ENCODE measurements at regions not wholly inside any gene's neighbourhood (a gene's known extent, or its start where the extent isn't known, plus 50 kb on each side); places are given as distances from the start of the nearest gene placed in this dataset.
"Not testable (repeated sequence)": the region's sequence is repeated elsewhere in the genome, so short reads cannot be mapped to it uniquely, and the experiment has no call there.

DNA sequence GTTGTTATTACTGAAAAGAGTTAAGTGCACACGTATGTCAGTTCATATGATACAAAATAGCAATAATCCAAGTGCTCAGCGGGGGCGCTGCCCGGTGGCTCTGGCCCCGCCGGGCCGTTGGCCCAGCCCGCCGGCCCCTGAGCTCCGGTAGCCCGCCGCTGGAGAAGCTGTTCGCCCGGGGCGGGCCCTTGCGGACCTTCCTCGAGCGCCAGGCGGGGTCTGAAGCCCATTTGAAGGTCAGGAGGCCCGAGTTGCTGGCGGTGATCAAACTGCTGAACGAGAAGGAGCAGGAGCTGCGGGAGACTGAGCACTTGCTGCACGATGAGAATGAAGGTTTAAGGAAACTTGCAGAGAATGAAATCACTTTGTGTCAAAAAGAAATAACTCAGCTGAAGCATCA is 599.0 kb downstream of the TRIML1 start:
- H3K27me3 Mint-ChIP-seq; H3K36me3 Mint-ChIP-seq (ENCODE audit: low read depth); H3K4me1 Mint-ChIP-seq (ENCODE audit: low read depth); H3K4me3 Mint-ChIP-seq; H3K27ac Mint-ChIP-seq; H3K9me3 Mint-ChIP-seq: not testable (repeated sequence)

DNA sequence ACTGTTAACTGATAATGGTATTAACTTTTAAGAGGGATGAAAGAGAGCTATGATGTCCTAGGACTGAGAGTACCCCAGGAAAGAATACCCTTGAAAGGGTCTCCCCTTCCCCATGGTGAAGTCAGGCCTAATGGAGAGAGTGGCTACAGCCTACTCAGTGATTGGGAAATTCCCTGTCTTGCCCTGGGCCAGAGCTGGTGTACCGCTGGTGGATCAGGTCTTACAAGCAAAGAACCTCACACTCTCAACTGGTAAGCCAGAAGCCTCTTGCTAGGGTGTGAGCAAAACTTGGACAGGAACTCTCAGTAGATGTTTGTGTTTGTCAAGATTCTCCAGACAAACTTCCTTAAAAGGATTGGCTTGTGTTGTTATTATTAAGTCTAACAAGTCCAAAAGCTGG is 600.9 kb downstream of the TRIML1 start:
- H3K4me1 Mint-ChIP-seq (ENCODE audit: low read depth); H3K9me3 Mint-ChIP-seq; H3K4me3 Mint-ChIP-seq; H3K27me3 Mint-ChIP-seq; H3K36me3 Mint-ChIP-seq (ENCODE audit: low read depth); H3K27ac Mint-ChIP-seq: not testable (repeated sequence)

DNA sequence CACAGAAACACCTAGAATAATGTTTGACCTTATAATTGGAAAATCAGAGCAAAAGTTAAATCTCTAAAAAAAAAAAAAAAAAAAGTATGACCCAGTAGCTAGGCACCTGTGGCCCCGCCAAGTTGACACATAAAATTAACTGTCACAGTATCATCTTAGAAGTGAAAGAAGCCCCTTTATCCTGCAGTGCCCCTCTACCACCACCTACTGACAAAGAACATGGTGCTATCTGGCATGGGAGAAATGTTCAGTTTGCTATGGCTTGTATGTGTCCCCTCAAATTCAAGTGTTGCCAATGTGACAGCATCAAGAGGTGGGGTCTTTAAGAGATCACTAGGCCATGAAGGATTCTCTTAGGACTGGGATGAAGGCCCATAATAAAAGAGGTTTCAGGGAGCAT is 601.5 kb downstream of the TRIML1 start:
- not testable (repeated sequence) for H3K9me3 Mint-ChIP-seq; H3K4me3 Mint-ChIP-seq; H3K36me3 Mint-ChIP-seq (ENCODE audit: low read depth); H3K27ac Mint-ChIP-seq; H3K27me3 Mint-ChIP-seq; H3K4me1 Mint-ChIP-seq (ENCODE audit: low read depth)

DNA sequence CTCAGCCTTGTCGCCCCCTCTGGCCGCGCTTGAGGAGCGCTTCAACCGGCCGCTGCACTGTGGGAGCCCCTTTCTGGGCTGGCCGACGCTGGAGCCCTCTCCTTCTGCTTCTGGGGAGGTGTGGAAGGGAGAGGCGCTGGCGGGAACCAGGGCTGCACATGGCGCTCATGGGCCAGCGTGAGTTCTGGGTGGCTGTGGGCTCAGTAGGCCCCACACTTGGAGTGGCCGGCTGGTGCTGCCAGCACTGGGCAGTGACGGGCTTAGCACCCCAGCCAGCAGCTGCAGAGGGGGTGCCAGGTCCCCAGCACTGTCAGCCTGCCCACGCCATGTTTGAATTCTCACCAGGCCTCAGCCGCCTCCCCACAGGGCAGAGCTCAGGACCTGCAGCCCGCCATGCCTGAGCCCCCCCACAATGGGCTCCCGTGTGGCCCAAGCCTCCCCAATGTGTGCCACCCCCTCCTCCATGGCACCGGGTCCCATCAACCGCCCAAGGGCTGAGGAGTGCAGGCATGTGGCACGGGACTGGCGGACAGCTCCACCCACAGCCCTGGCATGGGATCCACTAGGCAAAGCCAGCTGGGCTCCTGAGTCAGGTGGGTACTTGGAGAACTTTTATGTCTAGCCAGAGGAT is 615.2 kb downstream of the TRIML1 start:
- H3K4me1 Mint-ChIP-seq (ENCODE audit: low read depth), result no peaks in the 10 kb centered on the region
- no peaks in the 10 kb centered on the region for H3K27me3 Mint-ChIP-seq
- H3K4me3 Mint-ChIP-seq, result no peak overlapping the region
- no peaks in the 10 kb centered on the region for H3K36me3 Mint-ChIP-seq (ENCODE audit: low read depth)
- peaks cover 17% of the 10 kb centered on the region for H3K9me3 Mint-ChIP-seq
- H3K27ac Mint-ChIP-seq, result no peak overlapping the region

DNA sequence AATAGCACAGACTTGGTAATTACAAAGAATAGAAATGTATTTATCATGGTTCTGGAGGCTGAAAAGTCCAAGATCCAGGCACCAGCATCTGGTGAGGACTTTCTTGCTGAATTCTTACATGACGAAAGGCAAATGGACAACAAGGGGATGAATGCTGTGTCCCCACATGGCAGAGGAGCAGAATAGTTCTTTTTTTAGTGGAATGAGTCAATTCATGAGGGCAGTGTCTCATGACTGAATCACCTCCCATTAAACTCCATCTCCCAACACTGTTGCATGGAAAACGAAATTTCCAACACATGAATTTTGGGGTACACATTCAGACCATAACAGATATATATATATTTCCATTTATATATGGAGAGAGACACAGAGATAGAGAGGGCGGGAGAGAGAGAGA is 628.3 kb downstream of the TRIML1 start:
- Mint-ChIP-seq H3K4me3 (no peak overlapping the region), H3K9me3 (peaks cover 18% of the 10 kb centered on the region), H3K27ac (no peak overlapping the region), H3K27me3 (no peaks in the 10 kb centered on the region), H3K4me1 (ENCODE audit: low read depth) (no peaks in the 10 kb centered on the region), H3K36me3 (ENCODE audit: low read depth) (no peaks in the 10 kb centered on the region)

DNA sequence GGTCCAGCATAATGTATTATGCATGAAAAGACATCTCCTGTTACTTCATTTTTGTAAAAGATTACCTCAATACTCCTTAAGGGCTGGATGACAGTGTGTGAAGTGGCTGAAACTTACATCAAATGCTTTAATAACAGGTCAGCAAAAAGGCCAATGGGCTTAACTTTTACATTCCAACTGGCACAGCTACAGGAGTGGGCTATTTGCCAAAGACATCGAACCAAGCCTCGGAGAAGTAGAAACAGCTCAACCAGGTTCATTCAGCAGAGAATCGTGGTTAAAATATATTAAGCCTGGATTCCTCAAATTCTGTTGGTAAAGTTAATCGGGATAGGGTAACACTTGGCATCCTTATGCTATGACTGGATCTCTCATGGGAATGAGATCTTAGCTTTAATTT is 639.7 kb downstream of the TRIML1 start:
- Mint-ChIP-seq H3K4me3 (no peak overlapping the region), H3K9me3 (peaks cover 10% of the 10 kb centered on the region), H3K27ac (no peak overlapping the region), H3K27me3 (no peaks in the 10 kb centered on the region), H3K4me1 (ENCODE audit: low read depth) (no peaks in the 10 kb centered on the region), H3K36me3 (ENCODE audit: low read depth) (no peaks in the 10 kb centered on the region)

DNA sequence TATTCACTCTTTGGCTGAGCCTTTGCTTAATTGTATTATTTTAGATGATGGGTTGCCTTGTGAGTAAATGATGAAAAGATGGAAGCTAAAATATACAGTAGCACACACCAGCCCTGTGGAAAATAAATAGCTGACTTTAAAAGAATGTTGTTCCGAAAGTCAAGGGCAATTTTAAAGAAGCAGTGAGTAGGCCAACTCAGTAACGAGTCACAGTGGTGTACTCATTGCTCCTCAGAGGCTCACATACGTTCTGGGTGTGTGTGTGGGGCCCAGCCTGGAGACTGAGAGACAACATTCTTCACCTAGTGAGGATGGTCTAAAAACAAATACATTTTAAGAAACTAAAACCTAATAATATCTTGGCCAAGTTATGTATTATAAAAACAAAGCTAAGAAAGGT is 640.3 kb downstream of the TRIML1 start:
- Mint-ChIP-seq H3K27ac (no peak overlapping the region), H3K27me3 (no peaks in the 10 kb centered on the region), H3K9me3 (peaks cover 4% of the 10 kb centered on the region), H3K36me3 (ENCODE audit: low read depth) (no peaks in the 10 kb centered on the region), H3K4me3 (no peak overlapping the region), H3K4me1 (ENCODE audit: low read depth) (no peaks in the 10 kb centered on the region)

DNA sequence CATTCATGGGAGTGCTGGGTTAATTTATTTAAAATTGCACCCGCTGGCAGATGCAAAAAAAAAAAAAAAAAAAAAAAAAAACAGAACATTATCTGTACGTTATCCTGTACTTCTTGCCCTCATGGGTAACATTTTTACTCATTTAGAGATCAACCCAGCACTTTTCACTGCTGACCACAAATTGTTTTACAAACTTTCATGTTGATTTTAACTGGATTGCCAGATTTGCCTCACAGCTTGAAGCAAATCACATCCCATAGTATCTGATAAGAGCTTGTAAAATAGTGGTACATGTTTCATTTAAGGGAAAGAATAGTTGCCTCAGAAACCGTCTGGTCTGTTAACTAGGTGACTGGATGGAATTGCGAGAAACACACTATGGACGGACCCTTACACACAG is 640.8 kb downstream of the TRIML1 start:
- Mint-ChIP-seq H3K4me3 (no peak overlapping the region), H3K27ac (no peak overlapping the region), H3K4me1 (ENCODE audit: low read depth) (no peaks in the 10 kb centered on the region), H3K9me3 (no peaks in the 10 kb centered on the region), H3K27me3 (no peaks in the 10 kb centered on the region), H3K36me3 (ENCODE audit: low read depth) (no peaks in the 10 kb centered on the region)

DNA sequence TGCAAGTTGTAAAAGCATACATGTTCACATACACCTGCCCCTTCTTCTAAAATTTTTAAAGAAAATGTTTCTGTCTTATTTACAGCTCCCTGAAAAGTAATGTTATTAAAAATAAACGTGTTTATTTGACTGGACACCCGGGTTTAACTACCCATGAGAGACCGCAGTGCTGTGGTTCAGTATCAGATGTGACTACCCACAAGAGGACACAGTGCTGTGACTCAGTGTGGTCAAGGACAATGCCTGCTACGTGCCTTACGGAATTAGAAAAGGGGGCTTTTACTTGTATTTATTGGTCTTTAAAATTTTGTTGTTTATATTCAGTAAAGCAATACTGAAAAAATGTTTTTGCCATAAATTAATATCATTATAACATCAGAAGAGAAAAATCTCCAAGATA is 641.4 kb downstream of the TRIML1 start:
- H3K9me3 Mint-ChIP-seq, result no peaks in the 10 kb centered on the region
- no peaks in the 10 kb centered on the region for H3K36me3 Mint-ChIP-seq (ENCODE audit: low read depth)
- H3K4me1 Mint-ChIP-seq (ENCODE audit: low read depth), result no peaks in the 10 kb centered on the region
- no peak overlapping the region for H3K27ac Mint-ChIP-seq
- no peak overlapping the region for H3K4me3 Mint-ChIP-seq
- H3K27me3 Mint-ChIP-seq, result no peaks in the 10 kb centered on the region

DNA sequence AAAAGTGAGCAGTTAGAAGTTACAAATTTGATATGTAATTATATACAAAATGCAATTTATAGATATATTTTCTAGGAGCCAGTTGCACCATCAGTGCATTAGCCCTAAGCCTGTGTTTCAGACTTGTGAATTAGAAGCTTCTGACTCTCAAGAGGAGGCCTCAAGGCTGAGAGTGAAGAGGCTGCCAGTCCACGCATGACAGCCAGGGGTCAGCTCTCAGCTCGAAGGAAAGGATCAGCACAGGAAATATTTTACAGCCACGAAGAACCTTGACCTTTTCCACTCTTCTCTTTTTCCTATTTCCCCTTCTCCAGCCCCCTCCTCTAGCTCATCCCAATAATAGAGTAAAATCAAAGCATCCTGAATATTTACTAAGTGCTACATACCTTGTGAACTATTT is 642.4 kb downstream of the TRIML1 start:
- Mint-ChIP-seq H3K4me3 (no peak overlapping the region), H3K27me3 (no peaks in the 10 kb centered on the region), H3K36me3 (ENCODE audit: low read depth) (no peaks in the 10 kb centered on the region), H3K4me1 (ENCODE audit: low read depth) (no peaks in the 10 kb centered on the region), H3K9me3 (no peaks in the 10 kb centered on the region), H3K27ac (no peak overlapping the region)

DNA sequence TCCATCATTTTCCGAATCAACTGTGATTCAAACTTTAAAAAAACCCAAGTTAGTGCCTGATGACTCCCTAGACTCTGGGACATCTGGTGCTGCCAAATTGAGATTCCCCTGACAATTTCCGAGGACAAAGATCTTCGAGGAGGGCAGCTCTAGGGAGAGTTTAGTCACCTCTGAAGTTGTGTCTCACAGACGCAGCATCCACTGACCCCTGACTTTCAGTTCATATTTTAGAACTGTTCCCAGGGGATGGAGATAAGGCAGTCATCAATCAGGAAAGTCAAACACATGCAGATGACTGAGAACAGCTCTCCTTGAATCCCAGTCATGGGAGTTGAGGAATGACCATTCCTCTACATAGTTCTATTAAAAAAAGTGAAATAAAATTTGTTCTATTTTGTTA is 643.9 kb downstream of the TRIML1 start:
- H3K4me1 Mint-ChIP-seq (ENCODE audit: low read depth), result no peaks in the 10 kb centered on the region
- no peaks in the 10 kb centered on the region for H3K36me3 Mint-ChIP-seq (ENCODE audit: low read depth)
- H3K27ac Mint-ChIP-seq, result no peak overlapping the region
- no peaks in the 10 kb centered on the region for H3K9me3 Mint-ChIP-seq
- H3K27me3 Mint-ChIP-seq, result no peaks in the 10 kb centered on the region
- H3K4me3 Mint-ChIP-seq, result no peak overlapping the region

DNA sequence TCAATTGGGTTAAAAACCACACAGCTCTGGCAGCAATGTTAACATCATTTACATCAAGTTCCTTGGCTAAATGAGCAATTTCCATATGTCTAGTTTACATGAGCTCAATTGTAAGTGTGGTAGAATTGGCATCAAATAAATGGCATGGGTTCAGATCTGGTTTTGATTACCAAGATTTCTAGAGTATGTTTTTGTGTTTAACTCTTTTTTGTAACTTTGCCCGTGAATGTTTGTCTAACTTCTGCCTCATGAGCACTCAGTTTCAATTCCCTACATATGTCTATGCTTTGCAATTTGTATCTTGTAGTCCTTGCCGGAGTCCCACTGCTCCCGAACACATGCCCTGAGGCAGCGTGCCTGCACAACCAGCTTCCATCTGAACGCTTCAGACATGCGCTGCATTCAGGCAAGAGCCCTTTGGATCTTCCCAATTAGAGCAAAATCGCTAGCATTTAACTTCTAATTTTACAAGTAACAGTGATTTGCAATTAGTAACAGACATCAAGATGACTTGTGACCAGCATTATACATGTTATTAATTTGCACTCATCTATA is 644.4 kb downstream of the TRIML1 start:
- Mint-ChIP-seq H3K4me1 (ENCODE audit: low read depth) (no peaks in the 10 kb centered on the region), H3K4me3 (no peak overlapping the region), H3K27ac (no peak overlapping the region), H3K36me3 (ENCODE audit: low read depth) (no peaks in the 10 kb centered on the region), H3K9me3 (no peaks in the 10 kb centered on the region), H3K27me3 (no peaks in the 10 kb centered on the region)

DNA sequence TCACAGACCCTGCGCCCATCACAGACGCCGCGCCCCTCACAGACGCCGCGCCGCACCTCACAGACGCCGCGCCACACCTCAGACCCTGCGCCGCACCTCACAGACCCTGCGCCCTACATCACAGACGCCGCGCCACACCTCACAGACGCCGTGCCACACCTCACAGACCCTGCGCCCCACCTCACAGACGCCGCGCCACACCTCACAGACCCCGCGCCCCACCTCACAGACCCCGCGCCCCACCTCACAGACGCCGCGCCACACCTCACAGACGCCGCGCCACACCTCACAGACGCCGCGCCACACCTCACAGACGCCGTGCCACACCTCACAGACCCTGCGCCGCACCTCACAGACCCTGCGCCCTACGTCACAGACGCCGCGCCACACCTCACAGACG is 657.4 kb downstream of the TRIML1 start:
- not testable (repeated sequence) for H3K27me3 Mint-ChIP-seq; H3K27ac Mint-ChIP-seq; H3K4me1 Mint-ChIP-seq (ENCODE audit: low read depth); H3K9me3 Mint-ChIP-seq; H3K4me3 Mint-ChIP-seq; H3K36me3 Mint-ChIP-seq (ENCODE audit: low read depth)

DNA sequence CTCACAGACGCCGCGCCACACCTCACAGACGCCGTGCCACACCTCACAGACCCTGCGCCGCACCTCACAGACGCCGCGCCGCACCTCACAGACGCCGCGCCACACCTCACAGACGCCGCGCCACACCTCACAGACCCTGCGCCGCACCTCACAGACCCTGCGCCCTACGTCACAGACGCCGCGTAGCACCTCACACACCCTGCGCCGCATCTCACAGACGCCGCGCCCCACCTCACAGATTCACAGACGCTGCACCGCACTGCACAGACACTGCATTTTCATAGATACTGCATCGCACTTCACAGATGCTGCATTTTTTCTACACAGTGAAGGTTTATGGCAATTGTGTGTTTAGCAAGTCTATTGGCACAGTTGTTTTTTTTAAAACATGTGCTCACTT is 657.8 kb downstream of the TRIML1 start:
- H3K27me3 Mint-ChIP-seq; H3K4me3 Mint-ChIP-seq; H3K27ac Mint-ChIP-seq; H3K4me1 Mint-ChIP-seq (ENCODE audit: low read depth); H3K36me3 Mint-ChIP-seq (ENCODE audit: low read depth); H3K9me3 Mint-ChIP-seq: not testable (repeated sequence)

DNA sequence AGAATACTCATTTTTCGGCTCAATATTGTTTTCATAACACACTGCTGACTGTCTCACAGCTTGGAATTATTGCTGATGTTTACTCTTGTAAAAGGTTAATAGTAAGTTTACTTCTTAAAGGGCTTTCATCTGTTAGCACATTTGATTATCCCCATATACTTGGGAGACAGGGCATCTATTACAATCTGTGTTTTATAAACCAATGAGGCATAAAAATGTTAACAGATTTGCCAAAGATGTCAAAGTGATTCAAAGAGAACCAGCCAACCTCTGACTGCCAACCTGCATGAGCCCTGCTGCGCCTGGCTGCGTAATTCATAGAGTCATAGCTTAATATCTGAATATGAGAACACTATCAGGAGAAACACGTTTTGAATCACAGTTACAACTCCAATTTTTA is 665.6 kb downstream of the TRIML1 start:
- H3K4me3 Mint-ChIP-seq, result no peak overlapping the region
- H3K36me3 Mint-ChIP-seq (ENCODE audit: low read depth), result no peaks in the 10 kb centered on the region
- H3K27me3 Mint-ChIP-seq, result no peaks in the 10 kb centered on the region
- peaks cover 4% of the 10 kb centered on the region for H3K9me3 Mint-ChIP-seq
- H3K27ac Mint-ChIP-seq, result no peak overlapping the region
- H3K4me1 Mint-ChIP-seq (ENCODE audit: low read depth), result no peaks in the 10 kb centered on the region

DNA sequence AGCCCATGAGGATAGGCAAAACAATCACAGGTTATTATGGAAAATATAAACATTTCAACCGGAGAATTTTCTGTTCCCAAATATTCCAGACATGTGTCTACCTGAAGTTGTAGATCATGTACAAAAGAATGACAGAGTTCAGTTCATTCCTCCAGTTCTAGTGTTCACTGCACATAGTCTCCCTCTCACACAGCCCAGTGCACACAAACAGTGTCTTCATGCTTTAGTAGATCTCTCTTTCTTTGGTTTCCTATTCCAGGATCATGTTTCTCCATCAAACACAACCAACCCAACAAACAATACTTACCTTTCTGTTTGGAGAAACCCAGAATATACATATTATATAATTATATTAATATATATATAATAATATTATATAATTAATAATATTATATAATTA is 671.9 kb downstream of the TRIML1 start:
- H3K4me1 Mint-ChIP-seq (ENCODE audit: low read depth), result no peaks in the 10 kb centered on the region
- no peak overlapping the region for H3K4me3 Mint-ChIP-seq
- no peak overlapping the region for H3K27ac Mint-ChIP-seq
- no peaks in the 10 kb centered on the region for H3K27me3 Mint-ChIP-seq
- no peaks in the 10 kb centered on the region for H3K36me3 Mint-ChIP-seq (ENCODE audit: low read depth)
- H3K9me3 Mint-ChIP-seq, result peaks cover 7% of the 10 kb centered on the region
